ENCODE measurements at regions not wholly inside any gene's neighbourhood (a gene's known extent, or its start where the extent isn't known, plus 50 kb on each side); places are given as distances from the start of the nearest gene placed in this dataset.

DNA sequence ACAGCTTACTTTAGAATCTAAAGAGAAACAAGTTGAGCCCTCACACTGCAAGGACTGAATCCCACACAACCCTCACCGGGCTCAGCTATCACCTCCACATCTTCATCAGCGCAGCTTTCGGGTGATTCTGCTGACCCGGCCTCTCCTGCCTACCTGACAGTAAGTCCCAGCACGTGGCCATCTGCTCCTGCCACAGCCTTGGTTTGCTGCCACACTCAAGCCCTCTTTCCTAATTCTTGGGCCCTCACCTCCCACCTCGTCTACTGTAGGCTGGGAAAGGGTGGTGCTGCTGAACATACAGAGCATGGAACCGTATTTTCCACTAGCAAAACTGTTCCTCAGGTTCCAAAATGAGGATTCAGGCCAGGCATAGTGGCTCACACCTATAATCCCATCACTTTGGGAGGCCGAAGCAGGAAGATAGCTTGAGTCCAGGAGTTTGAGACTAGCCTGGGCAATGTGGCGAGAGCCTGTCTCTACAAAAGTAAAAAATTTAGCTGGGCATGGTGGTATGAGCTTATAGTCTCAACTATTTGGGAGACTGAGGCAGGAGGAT lies 55.3 kb upstream of the HAAO start:
- BruUV-seq (replicated peaks): no TSS peak
- intact Hi-C loops (cut with micrococcal nuclease; ENCODE audit: unreplicated experiment) (no loop called here), in situ Hi-C loops (cut with MboI) (no loop called here)
- DNase-seq (ENCODE audit: low read depth, low spot score) (no peak), FAIRE-seq (no peak), ATAC-seq (no peak)
- Histone ChIP-seq H4K20me1 (ENCODE audit: control insufficient read depth, insufficient read depth) (no peaks in the 10 kb centered on the region), H3K36me3 (ENCODE audit: control insufficient read depth in 2 of 2, insufficient read depth in 2 of 2, low read length in 1 of 2) (no peaks in the 10 kb centered on the region), H3K27me3 (replicated peaks in 1 of 2; ENCODE audit: control insufficient read depth in 2 of 2, insufficient read depth in 2 of 2, low read length in 1 of 2) (no peaks in the 10 kb centered on the region; a peak in 2 of 4 replicates), H3K9ac (ENCODE audit: control insufficient read depth, insufficient read depth, low read length) (no peak overlapping the region), H3K9me3 (replicated peaks; ENCODE audit: control insufficient read depth, insufficient read depth, low read length) (no peaks in the 10 kb centered on the region), H3K4me3 (no peak overlapping the region), H3K79me2 (ENCODE audit: control insufficient read depth, insufficient read depth, low read length) (no peaks in the 10 kb centered on the region), H2AFZ (ENCODE audit: control insufficient read depth, low read depth, low read length) (no peak overlapping the region), H3K4me1 (ENCODE audit: control insufficient read depth, insufficient read depth, low read length) (no peaks in the 10 kb centered on the region), H3K4me2 (ENCODE audit: control insufficient read depth, insufficient read depth) (no peak overlapping the region), H3K27ac (ENCODE audit: control insufficient read depth, insufficient read depth) (no peak overlapping the region)
- ChIA-PET RAD21 (ENCODE audit: unreplicated experiment) (no interaction called here), SMC1A (ENCODE audit: uncharacterized antibody, unreplicated experiment) (interaction anchor here (1.2 kb wide), 1 partner anchor 10 kb away, joined by 3 read pairs; no protein-coding TSS in a partner anchor), POLR2A (no interaction called here), CTCF (interaction anchor here (0.6 to 1.5 kb wide), 5 partner anchors 10 to 86 kb away, joined by 3 to 4 read pairs (median 3); no protein-coding TSS in a partner anchor)
- WGBS (ENCODE audit: insufficient coverage, insufficient replicate concordance, low lambda C conversion rate, missing lambda C conversion rate): 38% methylated on average over 9 of the region's 9 CpGs
- TF ChIP-seq RUNX3 (IDR thresholded peaks at IDR 0.05; ENCODE audit: low read length): no peak
- no peak for TF ChIP-seq IKZF2 (IDR thresholded peaks at IDR 0.05)
- no peak for TF ChIP-seq RB1 (IDR thresholded peaks at IDR 0.05; ENCODE audit: borderline replicate concordance)
- TF ChIP-seq TARDBP (IDR thresholded peaks at IDR 0.05; ENCODE audit: borderline replicate concordance): no peak
- no peak for TF ChIP-seq STAT1 (conservative IDR thresholded peaks at IDR 0.05)

DNA sequence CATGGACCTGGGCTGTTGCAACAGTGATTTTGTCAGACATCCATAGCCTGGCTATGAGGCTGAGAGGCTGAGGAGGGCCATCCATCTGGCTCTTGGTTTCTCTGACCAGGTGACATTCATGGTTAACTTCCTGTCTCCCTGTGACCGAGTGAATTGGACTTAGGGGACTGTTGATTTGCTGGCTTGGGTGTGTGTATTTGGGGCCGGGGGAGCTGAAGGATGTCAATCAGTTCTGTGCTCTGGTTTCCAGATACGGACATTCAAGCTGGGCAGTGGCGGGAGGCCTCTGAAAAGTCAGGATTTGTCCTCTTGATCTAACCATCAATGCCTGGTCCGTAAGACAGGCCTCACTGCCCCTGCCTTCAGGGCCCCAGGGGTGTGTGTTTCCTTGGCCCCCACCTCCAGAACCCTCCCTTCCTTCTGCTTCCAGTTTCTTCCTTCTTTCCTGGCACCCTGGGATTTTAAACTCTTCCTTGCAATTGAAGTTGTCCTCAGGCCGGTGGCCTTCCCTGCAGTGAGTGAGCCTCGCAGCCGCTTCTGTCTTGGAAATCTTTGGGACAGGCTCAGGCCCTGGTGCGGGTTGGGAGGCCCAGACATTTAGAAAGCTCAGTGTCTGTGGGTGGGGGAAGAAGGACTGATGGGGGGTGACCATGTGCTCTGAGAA lies 54.7 kb upstream of the HAAO start:
- FAIRE-seq (no peak), ATAC-seq (no peak), DNase-seq (ENCODE audit: low read depth, low spot score) (no peak)
- ChIA-PET CTCF (interaction anchor here (1.2 to 1.5 kb wide), 3 partner anchors 10 to 16 kb away, joined by 3 read pairs; no protein-coding TSS in a partner anchor), RAD21 (ENCODE audit: unreplicated experiment) (interaction anchor here (0.6 kb wide), 1 partner anchor 350 kb away, joined by 3 read pairs; no protein-coding TSS in a partner anchor), POLR2A (no interaction called here), SMC1A (ENCODE audit: uncharacterized antibody, unreplicated experiment) (no interaction called here)
- intact Hi-C loops (cut with micrococcal nuclease; ENCODE audit: unreplicated experiment) (no loop called here), in situ Hi-C loops (cut with MboI) (no loop called here)
- Histone ChIP-seq H3K36me3 (ENCODE audit: control insufficient read depth in 2 of 2, insufficient read depth in 2 of 2, low read length in 1 of 2) (no peaks in the 10 kb centered on the region), H3K27ac (ENCODE audit: control insufficient read depth, insufficient read depth) (no peak overlapping the region), H4K20me1 (ENCODE audit: control insufficient read depth, insufficient read depth) (no peaks in the 10 kb centered on the region), H3K4me3 (no peak overlapping the region), H3K9me3 (replicated peaks; ENCODE audit: control insufficient read depth, insufficient read depth, low read length) (no peaks in the 10 kb centered on the region), H3K27me3 (replicated peaks in 1 of 2; ENCODE audit: control insufficient read depth in 2 of 2, insufficient read depth in 2 of 2, low read length in 1 of 2) (no peaks in the 10 kb centered on the region; a peak in 2 of 4 replicates), H3K4me1 (ENCODE audit: control insufficient read depth, insufficient read depth, low read length) (no peaks in the 10 kb centered on the region), H3K4me2 (ENCODE audit: control insufficient read depth, insufficient read depth) (no peak overlapping the region), H3K9ac (ENCODE audit: control insufficient read depth, insufficient read depth, low read length) (no peak overlapping the region), H3K79me2 (ENCODE audit: control insufficient read depth, insufficient read depth, low read length) (no peaks in the 10 kb centered on the region), H2AFZ (ENCODE audit: control insufficient read depth, low read depth, low read length) (no peak overlapping the region)
- no TSS peak for BruUV-seq (replicated peaks)
- WGBS (ENCODE audit: insufficient coverage, insufficient replicate concordance, low lambda C conversion rate, missing lambda C conversion rate): 55% methylated on average over 9 of the region's 9 CpGs
- no peak for TF ChIP-seq NR2F1 (conservative IDR thresholded peaks at IDR 0.05)
- no peak for TF ChIP-seq CHD2 (IDR thresholded peaks at IDR 0.05; ENCODE audit: borderline replicate concordance, low read depth, low read length)
- TF ChIP-seq, protein P1, sequence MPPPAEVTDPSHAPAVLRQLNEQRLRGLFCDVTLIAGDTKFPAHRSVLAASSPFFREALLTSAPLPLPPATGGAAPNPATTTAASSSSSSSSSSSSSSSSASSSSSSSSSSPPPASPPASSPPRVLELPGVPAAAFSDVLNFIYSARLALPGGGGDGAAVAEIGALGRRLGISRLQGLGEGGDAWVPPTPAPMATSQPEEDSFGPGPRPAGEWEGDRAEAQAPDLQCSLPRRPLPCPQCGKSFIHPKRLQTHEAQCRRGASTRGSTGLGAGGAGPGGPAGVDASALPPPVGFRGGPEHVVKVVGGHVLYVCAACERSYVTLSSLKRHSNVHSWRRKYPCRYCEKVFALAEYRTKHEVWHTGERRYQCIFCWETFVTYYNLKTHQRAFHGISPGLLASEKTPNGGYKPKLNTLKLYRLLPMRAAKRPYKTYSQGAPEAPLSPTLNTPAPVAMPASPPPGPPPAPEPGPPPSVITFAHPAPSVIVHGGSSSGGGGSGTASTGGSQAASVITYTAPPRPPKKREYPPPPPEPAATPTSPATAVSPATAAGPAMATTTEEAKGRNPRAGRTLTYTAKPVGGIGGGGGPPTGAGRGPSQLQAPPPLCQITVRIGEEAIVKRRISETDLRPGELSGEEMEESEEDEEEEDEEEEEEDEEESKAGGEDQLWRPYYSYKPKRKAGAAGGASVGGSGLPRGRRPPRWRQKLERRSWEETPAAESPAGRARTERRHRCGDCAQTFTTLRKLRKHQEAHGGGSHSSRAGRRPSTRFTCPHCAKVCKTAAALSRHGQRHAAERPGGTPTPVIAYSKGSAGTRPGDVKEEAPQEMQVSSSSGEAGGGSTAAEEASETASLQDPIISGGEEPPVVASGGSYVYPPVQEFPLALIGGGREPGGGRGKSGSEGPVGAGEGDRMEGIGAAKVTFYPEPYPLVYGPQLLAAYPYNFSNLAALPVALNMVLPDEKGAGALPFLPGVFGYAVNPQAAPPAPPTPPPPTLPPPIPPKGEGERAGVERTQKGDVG (CRISPR knock-in tag; IDR thresholded peaks at IDR 0.05): no peak
- TF ChIP-seq, protein P2, sequence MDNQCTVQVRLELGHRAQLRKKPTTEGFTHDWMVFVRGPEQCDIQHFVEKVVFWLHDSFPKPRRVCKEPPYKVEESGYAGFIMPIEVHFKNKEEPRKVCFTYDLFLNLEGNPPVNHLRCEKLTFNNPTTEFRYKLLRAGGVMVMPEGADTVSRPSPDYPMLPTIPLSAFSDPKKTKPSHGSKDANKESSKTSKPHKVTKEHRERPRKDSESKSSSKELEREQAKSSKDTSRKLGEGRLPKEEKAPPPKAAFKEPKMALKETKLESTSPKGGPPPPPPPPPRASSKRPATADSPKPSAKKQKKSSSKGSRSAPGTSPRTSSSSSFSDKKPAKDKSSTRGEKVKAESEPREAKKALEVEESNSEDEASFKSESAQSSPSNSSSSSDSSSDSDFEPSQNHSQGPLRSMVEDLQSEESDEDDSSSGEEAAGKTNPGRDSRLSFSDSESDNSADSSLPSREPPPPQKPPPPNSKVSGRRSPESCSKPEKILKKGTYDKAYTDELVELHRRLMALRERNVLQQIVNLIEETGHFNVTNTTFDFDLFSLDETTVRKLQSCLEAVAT (IDR thresholded peaks at IDR 0.05): no peak
- TF ChIP-seq BCL11A (IDR thresholded peaks at IDR 0.05; ENCODE audit: low read depth, low read length): no peak
- TF ChIP-seq, protein P3, sequence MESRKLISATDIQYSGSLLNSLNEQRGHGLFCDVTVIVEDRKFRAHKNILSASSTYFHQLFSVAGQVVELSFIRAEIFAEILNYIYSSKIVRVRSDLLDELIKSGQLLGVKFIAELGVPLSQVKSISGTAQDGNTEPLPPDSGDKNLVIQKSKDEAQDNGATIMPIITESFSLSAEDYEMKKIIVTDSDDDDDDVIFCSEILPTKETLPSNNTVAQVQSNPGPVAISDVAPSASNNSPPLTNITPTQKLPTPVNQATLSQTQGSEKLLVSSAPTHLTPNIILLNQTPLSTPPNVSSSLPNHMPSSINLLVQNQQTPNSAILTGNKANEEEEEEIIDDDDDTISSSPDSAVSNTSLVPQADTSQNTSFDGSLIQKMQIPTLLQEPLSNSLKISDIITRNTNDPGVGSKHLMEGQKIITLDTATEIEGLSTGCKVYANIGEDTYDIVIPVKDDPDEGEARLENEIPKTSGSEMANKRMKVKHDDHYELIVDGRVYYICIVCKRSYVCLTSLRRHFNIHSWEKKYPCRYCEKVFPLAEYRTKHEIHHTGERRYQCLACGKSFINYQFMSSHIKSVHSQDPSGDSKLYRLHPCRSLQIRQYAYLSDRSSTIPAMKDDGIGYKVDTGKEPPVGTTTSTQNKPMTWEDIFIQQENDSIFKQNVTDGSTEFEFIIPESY (IDR thresholded peaks at IDR 0.05): no peak
